Thyroid gland (tissue), 4 donors: ENCODE measurements at regions not wholly inside any gene's neighbourhood (a gene's known extent, or its start where the extent isn't known, plus 50 kb on each side); places are given as distances from the start of the nearest gene placed in this dataset.

Experiments
- DNase-seq, 2 donors: peaks; one replicate each; pipeline ENCODE4 v3.0.0-alpha.2; 2019
- H3K27ac ChIP-seq, 3 donors: fragments of 200-600 bp; sonication (generic); 1 replicate in 2 of 3; 2 replicates in 1 of 3; pipeline ENCODE4 v1.5.1; 2016 to 2019; ENCODE audit warnings: mild to moderate bottlenecking in 1 of 3, moderate library complexity in 1 of 3
- H3K27me3 ChIP-seq: fragments of 200-600 bp; sonication (generic); one replicate; pipeline ENCODE4 v1.5.1; 2019
- H3K36me3 ChIP-seq, 2 donors: fragments of 200-600 bp; sonication (generic); one replicate each; pipeline ENCODE4 v1.5.1; 2016 to 2019
- H3K4me1 ChIP-seq, 2 donors: fragments of 200-600 bp; sonication (generic); one replicate each; pipeline ENCODE4 v1.5.1; 2017 to 2019
- H3K4me3 ChIP-seq, 3 donors: fragments of 200-600 bp; sonication (generic); replicated peaks in 1 of 3; 1 replicate in 2 of 3; 2 replicates in 1 of 3; pipeline ENCODE4 v1.5.1; 2016; ENCODE audit warnings: mild to moderate bottlenecking in 1 of 3
- H3K9me3 ChIP-seq: fragments of 200-600 bp; sonication (generic); one replicate; pipeline ENCODE4 v1.5.1; 2017
- POLR2A ChIP-seq, 2 donors: fragments of 450-650 bp; IDR thresholded peaks; one replicate each; pipeline ENCODE4 v1.6.1; 2017; ENCODE audit warnings: antibody characterized with exemption in 2 of 2, mild to moderate bottlenecking in 2 of 2, moderate library complexity in 1 of 2
- WGBS, 2 donors: methylation state at CpG; one replicate each; pipeline ENCODE4 v1.1.5; 2017; 5-methylcytosine and 5-hydroxymethylcytosine counted together
- intact Hi-C: fragments of 100-400 bp; cut with DNase I; formaldehyde crosslinking; loops from one replicate; pipeline ENCODE4 v1.15.1; 2023
- TF ChIP-seq, protein P1 (sequence below), 6 experiments: fragments of 200-600 bp in 3 of 6; fragments of 450-650 bp in 3 of 6; sonication (generic) in 3 of 6; IDR thresholded peaks; one replicate each; pipeline ENCODE4 v1.5.1; 2016 to 2019; ENCODE audit warnings: antibody characterized with exemption in 6 of 6, mild to moderate bottlenecking in 2 of 6, inconsistent platforms in 1 of 6, moderate library complexity in 1 of 6

DNA sequence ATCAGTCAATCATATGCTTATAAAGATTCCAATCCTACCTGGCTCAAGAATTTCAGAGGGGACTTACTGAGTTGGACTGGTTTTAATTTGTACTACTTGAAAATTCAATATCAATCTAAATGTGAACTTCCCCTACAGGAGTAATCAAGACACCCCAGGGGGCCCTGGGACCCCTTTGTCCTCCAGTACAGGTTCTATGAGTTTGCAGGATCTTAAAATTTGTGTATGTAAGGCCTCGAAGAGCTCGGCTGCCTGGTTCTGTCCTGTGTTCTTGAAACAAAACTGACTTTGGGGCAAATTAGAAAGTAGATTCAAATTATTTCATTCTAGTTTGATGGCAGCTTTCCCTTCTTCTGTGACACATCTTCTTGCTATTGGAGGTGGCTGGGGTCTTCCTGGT, 261.3 kb downstream of the KCNRG start:
- H3K4me1 ChIP-seq: no peaks in the 10 kb centered on the region
- WGBS, 2 donors: 95 to 98% methylated on average over 2 of the region's 2 CpGs
- H3K27me3 ChIP-seq: no peaks in the 10 kb centered on the region
- TF ChIP-seq, protein P1, sequence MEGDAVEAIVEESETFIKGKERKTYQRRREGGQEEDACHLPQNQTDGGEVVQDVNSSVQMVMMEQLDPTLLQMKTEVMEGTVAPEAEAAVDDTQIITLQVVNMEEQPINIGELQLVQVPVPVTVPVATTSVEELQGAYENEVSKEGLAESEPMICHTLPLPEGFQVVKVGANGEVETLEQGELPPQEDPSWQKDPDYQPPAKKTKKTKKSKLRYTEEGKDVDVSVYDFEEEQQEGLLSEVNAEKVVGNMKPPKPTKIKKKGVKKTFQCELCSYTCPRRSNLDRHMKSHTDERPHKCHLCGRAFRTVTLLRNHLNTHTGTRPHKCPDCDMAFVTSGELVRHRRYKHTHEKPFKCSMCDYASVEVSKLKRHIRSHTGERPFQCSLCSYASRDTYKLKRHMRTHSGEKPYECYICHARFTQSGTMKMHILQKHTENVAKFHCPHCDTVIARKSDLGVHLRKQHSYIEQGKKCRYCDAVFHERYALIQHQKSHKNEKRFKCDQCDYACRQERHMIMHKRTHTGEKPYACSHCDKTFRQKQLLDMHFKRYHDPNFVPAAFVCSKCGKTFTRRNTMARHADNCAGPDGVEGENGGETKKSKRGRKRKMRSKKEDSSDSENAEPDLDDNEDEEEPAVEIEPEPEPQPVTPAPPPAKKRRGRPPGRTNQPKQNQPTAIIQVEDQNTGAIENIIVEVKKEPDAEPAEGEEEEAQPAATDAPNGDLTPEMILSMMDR (IDR thresholded peaks at IDR 0.05): no peak
- TF ChIP-seq POLR2A (IDR thresholded peaks at IDR 0.05): no peak
- H3K36me3 ChIP-seq: no peaks in the 10 kb centered on the region
- DNase-seq: no peak
- intact Hi-C loops: no loop called here
- H3K27ac ChIP-seq: no peak overlapping the region
- no peak overlapping the region for H3K4me3 ChIP-seq
- no peaks in the 10 kb centered on the region for H3K9me3 ChIP-seq

DNA sequence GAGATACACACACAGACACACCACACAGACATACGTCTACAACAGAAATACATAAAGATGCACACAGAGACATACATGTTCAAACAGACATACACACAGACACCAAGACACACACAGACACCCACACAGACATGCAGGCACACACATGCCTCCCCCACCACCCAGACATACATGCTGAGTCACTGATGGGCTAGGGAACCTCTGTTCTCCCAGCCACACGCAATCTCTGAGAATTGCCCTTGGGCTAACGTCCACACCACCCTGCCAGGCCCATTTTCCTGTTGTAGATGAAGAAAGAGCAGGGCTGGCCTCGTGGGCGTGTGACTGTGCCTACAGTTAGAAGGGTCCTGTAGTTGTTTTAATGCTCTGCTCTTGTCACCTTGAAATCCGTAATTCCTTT, 261.9 kb downstream of the KCNRG start:
- intact Hi-C loops: no loop called here
- Histone ChIP-seq H3K4me1 (no peaks in the 10 kb centered on the region), H3K36me3 (no peaks in the 10 kb centered on the region), H3K9me3 (no peaks in the 10 kb centered on the region), H3K27ac (no peak overlapping the region), H3K4me3 (no peak overlapping the region), H3K27me3 (no peaks in the 10 kb centered on the region)
- 88 to 90% methylated on average over 6 of the region's 6 CpGs for WGBS, 2 donors
- TF ChIP-seq POLR2A (IDR thresholded peaks at IDR 0.05): no peak
- TF ChIP-seq, protein P1 (IDR thresholded peaks at IDR 0.05): no peak
- DNase-seq: no peak

DNA sequence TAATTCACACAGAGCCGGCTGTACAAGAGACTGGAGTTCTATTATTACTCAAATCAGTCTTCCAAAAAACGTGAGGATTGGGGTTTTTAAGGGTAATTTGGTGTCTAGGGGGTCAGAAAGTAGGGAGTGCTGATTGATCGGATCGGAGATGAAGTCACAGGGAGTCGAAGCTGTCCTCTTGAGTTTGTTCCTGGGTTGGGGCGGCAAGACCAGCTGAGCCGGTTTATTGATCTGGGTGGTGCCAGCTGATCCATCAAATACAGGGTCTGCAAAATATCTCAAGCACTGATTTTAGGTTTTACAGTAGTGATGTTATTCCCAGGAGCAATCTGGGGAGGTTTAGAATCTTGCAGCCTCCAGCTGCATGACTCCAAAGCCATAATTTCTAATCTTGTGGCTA, 262.7 kb downstream of the KCNRG start:
- H3K27ac ChIP-seq: no peak overlapping the region
- intact Hi-C loops: no loop called here
- no peaks in the 10 kb centered on the region for H3K27me3 ChIP-seq
- no peaks in the 10 kb centered on the region for H3K4me1 ChIP-seq
- no peaks in the 10 kb centered on the region for H3K36me3 ChIP-seq
- no peak for DNase-seq
- 81 to 87% methylated on average over 7 of the region's 7 CpGs for WGBS, 2 donors
- no peaks in the 10 kb centered on the region for H3K9me3 ChIP-seq
- H3K4me3 ChIP-seq: no peak overlapping the region
- TF ChIP-seq, protein P1 (IDR thresholded peaks at IDR 0.05): no peak
- TF ChIP-seq POLR2A (IDR thresholded peaks at IDR 0.05): no peak

DNA sequence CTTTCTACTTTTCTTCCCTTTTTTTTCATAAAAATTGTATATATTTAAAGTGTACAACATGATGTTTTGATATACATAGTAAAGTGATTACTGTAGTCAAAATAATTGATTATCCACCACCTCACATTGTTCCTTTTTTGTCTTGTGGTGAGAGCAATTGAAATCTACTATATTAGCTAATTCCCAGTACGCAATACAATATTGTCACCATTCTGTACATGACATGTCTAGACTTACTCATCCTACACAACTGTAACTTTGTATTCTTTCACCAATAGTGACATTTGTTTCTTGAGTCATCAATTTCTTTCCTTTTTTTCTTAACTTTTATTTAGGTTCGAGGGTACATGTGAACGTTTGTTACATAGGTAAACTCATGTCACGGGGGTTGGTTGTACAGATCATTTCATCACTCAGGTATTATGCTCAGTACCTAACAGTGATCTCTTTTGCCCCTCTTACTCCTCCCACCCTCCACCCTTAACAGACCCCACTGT, 265.2 kb downstream of the KCNRG start:
- Histone ChIP-seq H3K27ac (no peak overlapping the region), H3K4me3 (no peak overlapping the region), H3K9me3 (no peaks in the 10 kb centered on the region), H3K27me3 (no peaks in the 10 kb centered on the region), H3K36me3 (no peaks in the 10 kb centered on the region), H3K4me1 (no peaks in the 10 kb centered on the region)
- intact Hi-C loops: no loop called here
- no peak for DNase-seq
- TF ChIP-seq, protein P1 (IDR thresholded peaks at IDR 0.05): no peak
- no peak for TF ChIP-seq POLR2A (IDR thresholded peaks at IDR 0.05)
- WGBS, 2 donors: 95 to 98% methylated on average over 4 of the region's 4 CpGs

DNA sequence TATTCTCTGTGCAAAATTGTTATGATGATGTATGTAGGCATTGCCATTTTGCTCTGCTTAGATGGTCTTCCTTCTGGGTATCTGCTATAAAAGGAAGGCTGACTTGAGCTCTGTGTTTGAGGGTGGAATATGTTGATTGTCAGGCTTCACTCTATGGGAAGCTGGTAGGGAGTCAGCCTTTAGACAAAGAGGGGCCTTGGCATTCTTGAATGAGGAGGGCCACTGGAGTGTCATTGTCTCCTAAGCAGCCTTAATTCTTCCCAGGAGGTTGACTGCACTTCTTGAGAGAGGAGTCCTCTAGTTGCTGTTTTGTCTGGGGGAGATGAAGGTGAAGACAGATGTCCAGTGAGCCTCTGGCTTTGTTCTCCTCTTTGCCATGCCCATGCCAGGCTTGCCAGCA, 266.8 kb downstream of the KCNRG start:
- H3K9me3 ChIP-seq: no peaks in the 10 kb centered on the region
- no peak overlapping the region for H3K27ac ChIP-seq
- H3K27me3 ChIP-seq: no peaks in the 10 kb centered on the region
- H3K4me3 ChIP-seq: no peak overlapping the region
- intact Hi-C loops: no loop called here
- no peak for DNase-seq
- no peaks in the 10 kb centered on the region for H3K36me3 ChIP-seq
- H3K4me1 ChIP-seq: peaks cover 6 to 9% of the 10 kb centered on the region in 2 donors
- no peak for TF ChIP-seq POLR2A (IDR thresholded peaks at IDR 0.05)
- TF ChIP-seq, protein P1 (IDR thresholded peaks at IDR 0.05): no peak
